CD4-positive, alpha-beta T cell (primary cell): ENCODE measurements at regions not wholly inside any gene's neighbourhood (a gene's known extent, or its start where the extent isn't known, plus 50 kb on each side); places are given as distances from the start of the nearest gene placed in this dataset.

Experiments
- ATAC-seq: fragments of 200-7000 bp; cut with Tn5 transposase; one replicate; pipeline ENCODE4 v1.10.0; 2022; ENCODE audit warnings: mild to moderate bottlenecking; ENCODE audit not compliant: poor library complexity
- CTCF ChIA-PET: fragments of 350-600 bp; sonication (Branson Sonifier 250); formaldehyde crosslinking; loops from one replicate; lab custom pipeline; 2021; ENCODE audit warnings: antibody characterized with exemption, inconsistent platforms; lab: Charles Lee
- POLR2A ChIA-PET: fragments of 350-600 bp; sonication (Branson Sonifier 250); formaldehyde crosslinking; loops from one replicate; lab custom pipeline; 2021; ENCODE audit warnings: antibody characterized with exemption, inconsistent platforms; lab: Charles Lee
- DNase-seq, 14 experiments: peaks; one replicate each; pipeline ENCODE4 v3.0.0-alpha.2; 2013 to 2020; ENCODE audit warnings: mixed read lengths in 2 of 14
- H3K27ac ChIP-seq, 2 donors: one replicate each; pipeline versions ENCODE4 v1.5.1 to v1.7.0; 2013; ENCODE audit warnings: low read length in 2 of 2, low read depth in 1 of 2, mild to moderate bottlenecking in 1 of 2
- H3K27me3 ChIP-seq, 2 experiments: 1 replicate in 1 of 2; 2 replicates in 1 of 2; pipeline versions ENCODE4 v1.6.1 to v1.7.0; 2013; ENCODE audit warnings: low read length in 2 of 2, control low read depth in 1 of 2, mild to moderate bottlenecking in 1 of 2, moderate library complexity in 1 of 2; ENCODE audit not compliant: insufficient read depth in 2 of 2, control insufficient read depth in 1 of 2
- H3K36me3 ChIP-seq: one replicate; pipeline ENCODE4 v1.6.1; 2013; ENCODE audit warnings: low read length, control low read depth; ENCODE audit not compliant: insufficient read depth
- H3K4me1 ChIP-seq: one replicate; pipeline ENCODE4 v1.6.1; 2013; ENCODE audit warnings: low read length, control low read depth; ENCODE audit not compliant: insufficient read depth
- H3K4me3 ChIP-seq: one replicate; pipeline ENCODE4 v1.5.1; 2013; ENCODE audit warnings: mild to moderate bottlenecking, low read length, moderate library complexity
- H3K9me3 ChIP-seq, 2 experiments: 1 replicate in 1 of 2; 2 replicates in 1 of 2; pipeline versions ENCODE4 v1.6.1 to v1.7.0; 2013; ENCODE audit warnings: low read length in 2 of 2, mild to moderate bottlenecking in 2 of 2, control low read depth in 1 of 2, moderate library complexity in 1 of 2; ENCODE audit not compliant: control insufficient read depth in 1 of 2, insufficient read depth in 1 of 2
- H3K27ac Mint-ChIP-seq: one replicate; pipeline ENCODE4 v1.8.0; 2020; ENCODE audit warnings: mixed read lengths
- H3K27me3 Mint-ChIP-seq: one replicate; pipeline ENCODE4 v1.8.0; 2021; ENCODE audit warnings: mixed read lengths
- H3K36me3 Mint-ChIP-seq: one replicate; pipeline ENCODE4 v1.8.0; 2021; ENCODE audit warnings: low read depth, mixed read lengths
- H3K4me1 Mint-ChIP-seq: one replicate; pipeline ENCODE4 v1.8.0; 2021; ENCODE audit warnings: low read depth, mixed read lengths
- H3K4me3 Mint-ChIP-seq: one replicate; pipeline ENCODE4 v1.8.0; 2020; ENCODE audit warnings: mild to moderate bottlenecking, mixed read lengths
- H3K9me3 Mint-ChIP-seq: one replicate; pipeline ENCODE4 v1.8.0; 2020; ENCODE audit warnings: mixed read lengths
- CTCF ChIP-seq: fragments of 200-600 bp; IDR thresholded peaks from one replicate; pipeline ENCODE4 v1.8.0; 2022; ENCODE audit warnings: antibody characterized with exemption, mild to moderate bottlenecking
- intact Hi-C, 2 experiments: fragments of 100-400 bp; cut with DNase I in 1 of 2; cut with micrococcal nuclease in 1 of 2; formaldehyde crosslinking; loops; one replicate each; pipeline versions ENCODE4 v1.15.1 to v1.9.0; 2023 to 2025; cut with DNase I, micrococcal nuclease

GRCh38 chr2:140027320-140027719, 1247.1 kb upstream of the NXPH2 start:
- Mint-ChIP-seq H3K27ac (no peak overlapping the region), H3K27me3 (no peaks in the 10 kb centered on the region), H3K4me1 (no peaks in the 10 kb centered on the region), H3K9me3 (no peaks in the 10 kb centered on the region), H3K4me3 (no peak overlapping the region), H3K36me3 (no peaks in the 10 kb centered on the region)
- no peaks in the 10 kb centered on the region for H3K27me3 ChIP-seq
- no peak for ATAC-seq
- no peak overlapping the region for H3K4me3 ChIP-seq
- DNase-seq, result no peak
- intact Hi-C loops, result no loop called here
- no peaks in the 10 kb centered on the region for H3K36me3 ChIP-seq
- no peaks in the 10 kb centered on the region for H3K4me1 ChIP-seq
- H3K9me3 ChIP-seq, result peaks cover 0 to 8% of the 10 kb centered on the region in 2 experiments
- no peak overlapping the region for H3K27ac ChIP-seq
- CTCF ChIA-PET, result no interaction called here
- POLR2A ChIA-PET, result no interaction called here
- TF ChIP-seq CTCF, result no peak

GRCh38 chr2:140023291-140023690, 1243.1 kb upstream of the NXPH2 start:
- no peaks in the 10 kb centered on the region for H3K27me3 ChIP-seq
- ChIA-PET CTCF (no interaction called here), POLR2A (no interaction called here)
- H3K4me1 ChIP-seq, result no peaks in the 10 kb centered on the region
- Mint-ChIP-seq H3K27me3 (no peaks in the 10 kb centered on the region), H3K4me3 (no peak overlapping the region), H3K36me3 (no peaks in the 10 kb centered on the region), H3K27ac (no peak overlapping the region), H3K4me1 (no peaks in the 10 kb centered on the region), H3K9me3 (peaks cover 6% of the 10 kb centered on the region)
- intact Hi-C loops, result no loop called here
- no peak for DNase-seq
- ATAC-seq, result no peak
- H3K9me3 ChIP-seq, result peaks cover 0 to 4% of the 10 kb centered on the region in 2 experiments
- H3K4me3 ChIP-seq, result no peak overlapping the region
- H3K27ac ChIP-seq, result no peak overlapping the region
- no peak for TF ChIP-seq CTCF
- H3K36me3 ChIP-seq, result no peaks in the 10 kb centered on the region

- Mint-ChIP-seq H3K9me3 (peaks cover 10% of the 10 kb centered on the region), H3K27ac (no peak overlapping the region), H3K4me3 (no peak overlapping the region), H3K4me1 (no peaks in the 10 kb centered on the region), H3K27me3 (no peaks in the 10 kb centered on the region), H3K36me3 (no peaks in the 10 kb centered on the region)
- ChIA-PET POLR2A (no interaction called here), CTCF (no interaction called here)
- ATAC-seq (no peak), DNase-seq (no peak)
- no peak overlapping the region for H3K27ac ChIP-seq
- H3K27me3 ChIP-seq, result no peaks in the 10 kb centered on the region
- no peaks in the 10 kb centered on the region for H3K4me1 ChIP-seq
- no peak overlapping the region for H3K4me3 ChIP-seq
- no peak for TF ChIP-seq CTCF
- H3K9me3 ChIP-seq, result no peaks in the 10 kb centered on the region
- intact Hi-C loops, result no loop called here
- no peaks in the 10 kb centered on the region for H3K36me3 ChIP-seq
Measured at GRCh38 chr2:140018541-140018940, 1238.4 kb upstream of the NXPH2 start.
